22Rv1 (cell line): ENCODE measurements at regions not wholly inside any gene's neighbourhood (a gene's known extent, or its start where the extent isn't known, plus 50 kb on each side); places are given as distances from the start of the nearest gene placed in this dataset.

Experiments used
- ZFX ChIP-seq: fragments of 450-650 bp; IDR thresholded peaks from 2 replicates; pipeline ENCODE4 v1.6.1; 2017; ENCODE audit warnings: antibody characterized with exemption, borderline replicate concordance
- TF ChIP-seq, protein P1 (sequence below): fragments of 450-650 bp; IDR thresholded peaks from 2 replicates; pipeline ENCODE4 v1.5.1; 2017; ENCODE audit warnings: mild to moderate bottlenecking

DNA sequence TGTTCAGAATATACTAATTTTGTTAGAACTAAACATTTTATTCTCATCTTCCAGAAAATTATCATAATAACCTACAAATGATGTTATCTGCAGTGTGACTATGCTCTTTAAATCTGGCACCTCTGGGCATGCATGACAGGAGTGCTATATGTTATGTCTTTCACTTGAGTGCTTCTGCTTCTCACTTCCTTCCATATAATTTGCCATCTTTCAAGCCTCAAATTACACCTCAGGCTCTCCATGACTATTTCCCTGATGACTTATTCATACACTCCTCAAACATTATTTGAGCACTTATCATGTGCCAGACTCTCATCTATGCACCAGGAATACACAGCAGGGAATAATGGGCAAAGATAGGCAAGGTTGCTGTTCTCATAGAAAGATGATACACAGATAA lies 219.3 kb upstream of the POU2AF2 start:
- TF ChIP-seq, protein P1, sequence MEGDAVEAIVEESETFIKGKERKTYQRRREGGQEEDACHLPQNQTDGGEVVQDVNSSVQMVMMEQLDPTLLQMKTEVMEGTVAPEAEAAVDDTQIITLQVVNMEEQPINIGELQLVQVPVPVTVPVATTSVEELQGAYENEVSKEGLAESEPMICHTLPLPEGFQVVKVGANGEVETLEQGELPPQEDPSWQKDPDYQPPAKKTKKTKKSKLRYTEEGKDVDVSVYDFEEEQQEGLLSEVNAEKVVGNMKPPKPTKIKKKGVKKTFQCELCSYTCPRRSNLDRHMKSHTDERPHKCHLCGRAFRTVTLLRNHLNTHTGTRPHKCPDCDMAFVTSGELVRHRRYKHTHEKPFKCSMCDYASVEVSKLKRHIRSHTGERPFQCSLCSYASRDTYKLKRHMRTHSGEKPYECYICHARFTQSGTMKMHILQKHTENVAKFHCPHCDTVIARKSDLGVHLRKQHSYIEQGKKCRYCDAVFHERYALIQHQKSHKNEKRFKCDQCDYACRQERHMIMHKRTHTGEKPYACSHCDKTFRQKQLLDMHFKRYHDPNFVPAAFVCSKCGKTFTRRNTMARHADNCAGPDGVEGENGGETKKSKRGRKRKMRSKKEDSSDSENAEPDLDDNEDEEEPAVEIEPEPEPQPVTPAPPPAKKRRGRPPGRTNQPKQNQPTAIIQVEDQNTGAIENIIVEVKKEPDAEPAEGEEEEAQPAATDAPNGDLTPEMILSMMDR = no peak
- TF ChIP-seq ZFX = no peak
